H1 (cell line): ENCODE measurements at regions not wholly inside any gene's neighbourhood (a gene's known extent, or its start where the extent isn't known, plus 50 kb on each side); places are given as distances from the start of the nearest gene placed in this dataset.

Experiments used
- CTCF ChIA-PET: fragments of 300-600 bp; sonication (Branson Sonifier 250); formaldehyde crosslinking; loops from one replicate; lab custom pipeline; 2021; ENCODE audit not compliant: partially characterized antibody; lab: Charles Lee
- POLR2A ChIA-PET: fragments of 300-600 bp; sonication (Branson Sonifier 250); formaldehyde crosslinking; loops from one replicate; lab custom pipeline; 2021; ENCODE audit warnings: inconsistent platforms; ENCODE audit not compliant: partially characterized antibody; lab: Charles Lee
- DNase-seq, 2 experiments: peaks; one replicate each; pipeline versions ENCODE4 v3.0.0 to v3.0.0-alpha.2; 2010 to 2022; ENCODE audit warnings: low spot score in 2 of 2, low read depth in 1 of 2, mixed read lengths in 1 of 2
- FAIRE-seq: peaks from 2 replicates; lab custom pipeline; 2011; peaks lifted over from hg19 to GRCh38; lab: Jason Lieb, UNC
- H2AFZ ChIP-seq: 2 replicates; pipeline ENCODE4 v1.8.1; 2012; ENCODE audit warnings: low read length, inconsistent platforms
- H2AK5ac ChIP-seq: 2 replicates; pipeline ENCODE4 v1.6.1; 2013; ENCODE audit warnings: low read depth, low read length
- H2BK120ac ChIP-seq: replicated peaks from 2 replicates; pipeline ENCODE3; 2013; ENCODE audit warnings: low read depth, low read length, inconsistent platforms
- H2BK12ac ChIP-seq: 2 replicates; pipeline ENCODE4 v1.6.1; 2013; ENCODE audit warnings: low read depth, low read length
- H2BK15ac ChIP-seq: 2 replicates; pipeline ENCODE4 v1.6.1; 2013; ENCODE audit warnings: low read length
- H2BK20ac ChIP-seq: 2 replicates; pipeline ENCODE4 v1.6.1; 2013; ENCODE audit warnings: low read length
- H2BK5ac ChIP-seq: 2 replicates; pipeline ENCODE4 v1.6.1; 2013; ENCODE audit warnings: low read depth, low read length
- H3K14ac ChIP-seq: 2 replicates; pipeline ENCODE4 v1.6.1; 2013; ENCODE audit warnings: inconsistent platforms; ENCODE audit not compliant: insufficient read length
- H3K18ac ChIP-seq: 2 replicates; pipeline ENCODE4 v1.6.1; 2013; ENCODE audit warnings: low read length; ENCODE audit errors: extremely low read depth
- H3K23ac ChIP-seq: 2 replicates; pipeline ENCODE4 v1.6.1; 2013; ENCODE audit warnings: inconsistent platforms; ENCODE audit not compliant: insufficient read length
- H3K23me2 ChIP-seq: 2 replicates; pipeline ENCODE4 v1.6.1; 2013; ENCODE audit warnings: low read depth, low read length
- H3K27ac ChIP-seq: 2 replicates; pipeline ENCODE4 v1.6.1; 2011; ENCODE audit warnings: low read depth, low read length, inconsistent platforms
- H3K27me3 ChIP-seq, 4 experiments: replicated peaks in 1 of 4; 1 replicate in 1 of 4; 2 replicates in 3 of 4; pipeline versions ENCODE4 v1.6.1 to v1.8.1; 2011 to 2013; ENCODE audit warnings: low read length in 3 of 4, mild to moderate bottlenecking in 3 of 4, inconsistent platforms in 2 of 4, mixed read lengths in 2 of 4, moderate library complexity in 1 of 4; ENCODE audit not compliant: control insufficient read depth in 3 of 4, insufficient read depth in 3 of 4; ENCODE audit errors: extremely low read depth in 1 of 4
- H3K36me3 ChIP-seq, 4 experiments: 2 replicates each; pipeline versions ENCODE4 v1.6.1 to v1.8.1; 2011 to 2013; ENCODE audit warnings: mild to moderate bottlenecking in 4 of 4, low read length in 3 of 4, moderate library complexity in 2 of 4, control low read depth in 1 of 4, inconsistent platforms in 1 of 4; ENCODE audit not compliant: insufficient read depth in 4 of 4, control insufficient read depth in 2 of 4
- H3K4ac ChIP-seq: replicated peaks from 2 replicates; pipeline ENCODE3; 2013; ENCODE audit warnings: low read length, low read depth, mixed read lengths, inconsistent platforms; ENCODE audit not compliant: insufficient read length
- H3K4me1 ChIP-seq, 4 experiments: replicated peaks in 1 of 4; 1 replicate in 1 of 4; 2 replicates in 3 of 4; pipeline versions ENCODE4 v1.6.1 to v1.8.1; 2011 to 2013; ENCODE audit warnings: low read length in 3 of 4, inconsistent platforms in 2 of 4, mixed read lengths in 1 of 4; ENCODE audit not compliant: insufficient read depth in 4 of 4, control insufficient read depth in 3 of 4
- H3K4me2 ChIP-seq, 2 experiments: 2 replicates each; pipeline versions ENCODE4 v1.6.1 to v1.8.1; 2011 to 2013; ENCODE audit warnings: low read depth in 2 of 2, low read length in 2 of 2, control low read depth in 1 of 2, inconsistent platforms in 1 of 2, mild to moderate bottlenecking in 1 of 2; ENCODE audit not compliant: insufficient read depth in 1 of 2
- H3K4me3 ChIP-seq, 4 experiments: fragments of 200-600, 300-600 bp in 1 of 4; sonication (generic), shearing (Covaris generic), sonication (Bioruptor Twin) in 1 of 4; 2 replicates each; pipeline versions ENCODE4 v1.5.1 to v1.8.1; 2011 to 2016; ENCODE audit warnings: low read length in 4 of 4, low read depth in 3 of 4, control low read depth in 2 of 4, inconsistent platforms in 2 of 4, mild to moderate bottlenecking in 2 of 4, mixed read lengths in 1 of 4, moderate library complexity in 1 of 4; ENCODE audit not compliant: insufficient read depth in 2 of 4; ENCODE audit errors: extremely low read depth in 1 of 4
- H3K56ac ChIP-seq: replicated peaks from 2 replicates; pipeline ENCODE3; 2013; ENCODE audit warnings: low read depth, mild to moderate bottlenecking, mixed read lengths, low read length, inconsistent platforms; ENCODE audit not compliant: insufficient read length
- H3K79me1 ChIP-seq: 2 replicates; pipeline ENCODE4 v1.6.1; 2013; ENCODE audit warnings: low read depth, low read length, control low read depth
- H3K79me2 ChIP-seq, 2 experiments: 2 replicates each; pipeline versions ENCODE4 v1.6.1 to v1.8.1; 2012 to 2013; ENCODE audit warnings: low read length in 2 of 2, mild to moderate bottlenecking in 2 of 2, inconsistent platforms in 1 of 2; ENCODE audit not compliant: insufficient read depth in 2 of 2, control insufficient read depth in 1 of 2
- H3K9ac ChIP-seq, 4 experiments: replicated peaks in 1 of 4; 1 replicate in 1 of 4; 2 replicates in 3 of 4; pipeline versions ENCODE4 v1.6.1 to v1.8.1; 2011 to 2013; ENCODE audit warnings: low read depth in 3 of 4, low read length in 3 of 4, control low read depth in 2 of 4, mild to moderate bottlenecking in 2 of 4, moderate library complexity in 2 of 4, inconsistent platforms in 1 of 4; ENCODE audit errors: extremely low read depth in 1 of 4
- H3K9me3 ChIP-seq, 2 experiments: 2 replicates each; pipeline versions ENCODE4 v1.6.1 to v1.8.1; 2012 to 2013; ENCODE audit warnings: mild to moderate bottlenecking in 2 of 2, moderate library complexity in 2 of 2, control low read depth in 1 of 2, inconsistent platforms in 1 of 2, low read depth in 1 of 2, low read length in 1 of 2, mixed read lengths in 1 of 2; ENCODE audit not compliant: insufficient read depth in 2 of 2
- H4K20me1 ChIP-seq, 2 experiments: replicated peaks in 1 of 2; 2 replicates each; pipeline versions ENCODE3 to v1.8.1; 2011 to 2013; ENCODE audit warnings: inconsistent platforms in 2 of 2, low read length in 2 of 2, mild to moderate bottlenecking in 1 of 2; ENCODE audit not compliant: insufficient read depth in 2 of 2, control insufficient read depth in 1 of 2
- H4K5ac ChIP-seq: 2 replicates; pipeline ENCODE4 v1.6.1; 2013; ENCODE audit warnings: low read length, low read depth, mixed read lengths, inconsistent platforms; ENCODE audit not compliant: insufficient read length
- H4K8ac ChIP-seq: 2 replicates; pipeline ENCODE4 v1.8.0; 2013; ENCODE audit warnings: mild to moderate bottlenecking, moderate library complexity, low read length, inconsistent platforms; ENCODE audit not compliant: insufficient read depth; ENCODE audit errors: extremely low read depth
- H4K91ac ChIP-seq: replicated peaks from 2 replicates; pipeline ENCODE3; 2013; ENCODE audit warnings: low read length, mixed read lengths, inconsistent platforms; ENCODE audit not compliant: insufficient read length
- BRCA1 ChIP-seq: IDR thresholded peaks from 2 replicates; pipeline ENCODE4 v1.6.1; 2012; ENCODE audit warnings: low read depth, low read length, improper control_type of control experiment
- FOSL1 ChIP-seq: IDR thresholded peaks from 2 replicates; pipeline ENCODE4 v1.6.1; 2011; ENCODE audit warnings: mild to moderate bottlenecking, low read depth, low read length, moderate library complexity; ENCODE audit not compliant: insufficient read depth
- HDAC2 ChIP-seq, 2 experiments: fragments of 300-600 bp in 1 of 2; sonication (generic) in 1 of 2; IDR thresholded peaks; 2 replicates each; pipeline ENCODE4 v1.6.1; 2011 to 2012; ENCODE audit warnings: low read depth in 2 of 2, low read length in 2 of 2, mild to moderate bottlenecking in 2 of 2, moderate library complexity in 2 of 2, borderline replicate concordance in 1 of 2, inconsistent platforms in 1 of 2
- JUND ChIP-seq: IDR thresholded peaks from 2 replicates; pipeline ENCODE4 v1.6.1; 2011; ENCODE audit warnings: mild to moderate bottlenecking, improper control_type of control experiment, low read length
- NRF1 ChIP-seq: IDR thresholded peaks from 2 replicates; pipeline ENCODE4 v1.6.1; 2011; ENCODE audit warnings: mild to moderate bottlenecking, low read depth, low read length, improper control_type of control experiment
- POLR2AphosphoS5 ChIP-seq: IDR thresholded peaks from 2 replicates; pipeline ENCODE4 v1.6.1; 2011; ENCODE audit warnings: low read depth, low read length
- RXRA ChIP-seq: IDR thresholded peaks from 2 replicates; pipeline ENCODE4 v1.6.1; 2011; ENCODE audit warnings: low read depth, mild to moderate bottlenecking, low read length, moderate library complexity; ENCODE audit not compliant: insufficient read depth
- SP4 ChIP-seq: IDR thresholded peaks from 2 replicates; pipeline ENCODE4 v1.6.1; 2012; ENCODE audit warnings: low read length, inconsistent platforms
- SUZ12 ChIP-seq: fragments of 200-600 bp; sonication (generic); IDR thresholded peaks from 2 replicates; pipeline ENCODE4 v1.6.1; 2012; ENCODE audit warnings: mild to moderate bottlenecking, inconsistent platforms, low read length, moderate library complexity, mixed read lengths
- TAF1 ChIP-seq: IDR thresholded peaks from 2 replicates; pipeline ENCODE4 v1.6.1; 2011; ENCODE audit warnings: mild to moderate bottlenecking, low read depth, low read length
- TCF12 ChIP-seq: IDR thresholded peaks from 2 replicates; pipeline ENCODE4 v1.6.1; 2011; ENCODE audit warnings: low read depth, mild to moderate bottlenecking, low read length
- WGBS, 2 experiments: shearing (Covaris generic) in 1 of 2; methylation state at CpG; one replicate each; pipeline versions ENCODE4 v1.1.6 to v1.1.7; 2013 to 2015; ENCODE audit warnings: low lambda C conversion rate in 2 of 2, mixed read lengths in 2 of 2, inconsistent platforms in 1 of 2, low coverage in 1 of 2, missing lambda C conversion rate in 1 of 2; ENCODE audit not compliant: insufficient replicate concordance in 2 of 2, insufficient coverage in 1 of 2, insufficient read length in 1 of 2; ENCODE audit errors: extremely low coverage in 1 of 2, missing lambda C conversion rate in 1 of 2; 5-methylcytosine and 5-hydroxymethylcytosine counted together

GRCh38 chr7:12941512-12941911 lies 254.1 kb downstream of the ARL4A start:
- Histone ChIP-seq H2BK12ac (no peak overlapping the region), H3K14ac (no peak overlapping the region), H3K27me3 (no peaks in the 10 kb centered on the region), H3K18ac (no peak overlapping the region), H3K4me1 (no peaks in the 10 kb centered on the region), H2AFZ (no peak overlapping the region), H3K27ac (no peak overlapping the region), H3K23ac (no peak overlapping the region), H2BK120ac (no peak overlapping the region), H3K9ac (no peak overlapping the region), H3K4me3 (no peak overlapping the region), H4K20me1 (no peaks in the 10 kb centered on the region), H4K91ac (no peak overlapping the region), H2AK5ac (no peak overlapping the region), H3K23me2 (no peaks in the 10 kb centered on the region), H3K4me2 (no peak overlapping the region), H3K56ac (no peak overlapping the region), H3K79me1 (no peaks in the 10 kb centered on the region), H3K4ac (no peak overlapping the region), H3K9me3 (peaks cover 14 to 16% of the 10 kb centered on the region in 2 experiments), H2BK5ac (no peak overlapping the region), H4K8ac (no peak overlapping the region), H4K5ac (no peak overlapping the region), H2BK15ac (no peak overlapping the region), H3K79me2 (no peaks in the 10 kb centered on the region), H2BK20ac (no peak overlapping the region), H3K36me3 (no peaks in the 10 kb centered on the region)
- FAIRE-seq = no peak
- POLR2A ChIA-PET = no interaction called here
- CTCF ChIA-PET = no interaction called here
- WGBS, 2 experiments = 92% methylated on average over 8 of the region's 8 CpGs; no CpG with 5 or more reads in 1 of the 2 experiments
- DNase-seq = no peak
- TF ChIP-seq FOSL1 = no peak
- TF ChIP-seq RXRA = no peak
- TF ChIP-seq TCF12 = no peak
- no peak for TF ChIP-seq SUZ12
- no peak for TF ChIP-seq JUND
- no peak for TF ChIP-seq BRCA1
- TF ChIP-seq TAF1 = no peak
- no peak for TF ChIP-seq HDAC2 (IDR thresholded peaks at IDR 0.05; ENCODE audit: borderline replicate concordance in 1 of 2, low read depth in 2 of 2, low read length in 2 of 2)
- TF ChIP-seq NRF1 = no peak
- no peak for TF ChIP-seq SP4
- TF ChIP-seq POLR2AphosphoS5 = no peak
